22Rv1 (cell line): ENCODE measurements at regions not wholly inside any gene's neighbourhood (a gene's known extent, or its start where the extent isn't known, plus 50 kb on each side); places are given as distances from the start of the nearest gene placed in this dataset.

ENCODE experiments used
- ZFX ChIP-seq: fragments of 450-650 bp; IDR thresholded peaks from 2 replicates; pipeline ENCODE4 v1.6.1; 2017; ENCODE audit warnings: antibody characterized with exemption, borderline replicate concordance
- TF ChIP-seq, protein P1 (sequence below): fragments of 450-650 bp; IDR thresholded peaks from 2 replicates; pipeline ENCODE4 v1.5.1; 2017; ENCODE audit warnings: mild to moderate bottlenecking

DNA sequence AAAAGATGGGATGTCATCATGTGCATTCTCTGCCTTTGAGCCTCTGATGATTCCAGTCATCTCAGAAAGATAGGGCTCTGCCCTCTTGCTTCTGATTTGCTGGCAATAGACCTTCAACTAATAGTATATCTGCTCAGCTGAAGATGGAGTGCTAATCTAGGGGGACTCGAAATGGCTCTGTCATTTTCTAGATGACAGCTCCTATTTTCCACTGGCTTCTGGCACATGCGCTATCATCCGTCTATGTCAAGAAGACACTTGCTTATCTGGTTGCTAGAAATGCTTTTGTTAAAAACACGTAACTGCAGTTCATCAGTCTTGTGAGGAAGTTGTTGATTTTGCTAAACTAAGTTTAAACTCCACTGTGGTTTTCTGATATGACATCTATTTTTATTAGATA, 265.5 kb upstream of the ZNF608 start:
- TF ChIP-seq, protein P1, sequence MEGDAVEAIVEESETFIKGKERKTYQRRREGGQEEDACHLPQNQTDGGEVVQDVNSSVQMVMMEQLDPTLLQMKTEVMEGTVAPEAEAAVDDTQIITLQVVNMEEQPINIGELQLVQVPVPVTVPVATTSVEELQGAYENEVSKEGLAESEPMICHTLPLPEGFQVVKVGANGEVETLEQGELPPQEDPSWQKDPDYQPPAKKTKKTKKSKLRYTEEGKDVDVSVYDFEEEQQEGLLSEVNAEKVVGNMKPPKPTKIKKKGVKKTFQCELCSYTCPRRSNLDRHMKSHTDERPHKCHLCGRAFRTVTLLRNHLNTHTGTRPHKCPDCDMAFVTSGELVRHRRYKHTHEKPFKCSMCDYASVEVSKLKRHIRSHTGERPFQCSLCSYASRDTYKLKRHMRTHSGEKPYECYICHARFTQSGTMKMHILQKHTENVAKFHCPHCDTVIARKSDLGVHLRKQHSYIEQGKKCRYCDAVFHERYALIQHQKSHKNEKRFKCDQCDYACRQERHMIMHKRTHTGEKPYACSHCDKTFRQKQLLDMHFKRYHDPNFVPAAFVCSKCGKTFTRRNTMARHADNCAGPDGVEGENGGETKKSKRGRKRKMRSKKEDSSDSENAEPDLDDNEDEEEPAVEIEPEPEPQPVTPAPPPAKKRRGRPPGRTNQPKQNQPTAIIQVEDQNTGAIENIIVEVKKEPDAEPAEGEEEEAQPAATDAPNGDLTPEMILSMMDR = no peak
- no peak for TF ChIP-seq ZFX
